A549 (cell line): ENCODE measurements at regions not wholly inside any gene's neighbourhood (a gene's known extent, or its start where the extent isn't known, plus 50 kb on each side); places are given as distances from the start of the nearest gene placed in this dataset.

ENCODE experiments used
- CTCF ChIP-seq: fragments of >200 bp; sonication (Bioruptor Twin); formaldehyde crosslinking; IDR thresholded peaks from 3 replicates; pipeline ENCODE4 v1.5.1; 2016
- EP300 ChIP-seq, 2 experiments: fragments of >200 bp; sonication (Bioruptor Twin); formaldehyde crosslinking; IDR thresholded peaks; 2 replicates in 1 of 2; 3 replicates in 1 of 2; pipeline ENCODE4 v1.6.1; 2016 to 2017
- FOXS1 ChIP-seq: fragments of 250-450 bp; sonication (Bioruptor Pico); IDR thresholded peaks from 2 replicates; pipeline ENCODE4 v1.5.0; 2020; ENCODE audit warnings: mild to moderate bottlenecking, moderate library complexity
- HDAC2 ChIP-seq: fragments of 200-600 bp; sonication (generic); IDR thresholded peaks from 2 replicates; pipeline ENCODE4 v1.6.1; 2016
- MAZ ChIP-seq: fragments of 150-350 bp; IDR thresholded peaks from 2 replicates; pipeline ENCODE4 v1.6.1; 2014; ENCODE audit warnings: antibody characterized with exemption, low read depth, low read length, borderline replicate concordance
- POLR2A ChIP-seq: IDR thresholded peaks from 2 replicates; pipeline ENCODE4 v1.6.1; 2012; ENCODE audit warnings: mild to moderate bottlenecking, low read length

- no peak for TF ChIP-seq EP300 (IDR thresholded peaks at IDR 0.05)
- TF ChIP-seq CTCF, result no peak
- TF ChIP-seq FOXS1 (CRISPR knock-in tag), result no peak
- TF ChIP-seq HDAC2, result no peak
- TF ChIP-seq POLR2A, result no peak
- no peak for TF ChIP-seq MAZ
Observed at GRCh38 chr13:105450784-105451183, 1084.7 kb downstream of the EFNB2 start.
